Fibroblast of lung (primary cell): ENCODE measurements at regions not wholly inside any gene's neighbourhood (a gene's known extent, or its start where the extent isn't known, plus 50 kb on each side); places are given as distances from the start of the nearest gene placed in this dataset.
A peak's percentile ranks its signal among the peaks of the same experiment; 100 is the strongest.

ENCODE experiments used
- DNase-seq, 2 donors: peaks; one replicate each; pipeline versions ENCODE4 v3.0.0 to v3.0.0-alpha.2; 2010; ENCODE audit warnings: low read depth in 2 of 2
- H2AFZ ChIP-seq: 2 replicates; pipeline ENCODE4 v1.5.1; 2012; ENCODE audit warnings: low read length, control low read depth, inconsistent platforms
- H3K27ac ChIP-seq: 2 replicates; pipeline ENCODE4 v1.5.1; 2011; ENCODE audit warnings: low read length, control low read depth; ENCODE audit not compliant: insufficient read depth
- H3K27me3 ChIP-seq: 2 replicates; pipeline ENCODE4 v1.5.1; 2011; ENCODE audit warnings: mild to moderate bottlenecking, low read length; ENCODE audit not compliant: control insufficient read depth, insufficient read depth
- H3K36me3 ChIP-seq: 2 replicates; pipeline ENCODE4 v1.5.1; 2011; ENCODE audit warnings: low read length; ENCODE audit not compliant: control insufficient read depth, insufficient read depth
- H3K4me1 ChIP-seq: 2 replicates; pipeline ENCODE4 v1.5.1; 2011; ENCODE audit warnings: low read length; ENCODE audit not compliant: control insufficient read depth, insufficient read depth; ENCODE audit errors: extremely low read depth
- H3K4me2 ChIP-seq: 2 replicates; pipeline ENCODE4 v1.5.1; 2011; ENCODE audit warnings: low read length, control low read depth; ENCODE audit not compliant: insufficient read depth; ENCODE audit errors: extremely low read depth
- H3K4me3 ChIP-seq, 4 experiments: fragments of 200-600 bp in 1 of 4; sonication (generic) in 1 of 4; replicated peaks in 1 of 4; 2 replicates each; pipeline ENCODE4 v1.5.1; 2011 to 2016; ENCODE audit warnings: low read length in 4 of 4, low read depth in 3 of 4, mild to moderate bottlenecking in 3 of 4, control low read depth in 2 of 4, inconsistent platforms in 1 of 4, mixed read lengths in 1 of 4; ENCODE audit not compliant: insufficient read depth in 1 of 4; ENCODE audit errors: control extremely low read depth in 1 of 4
- H3K79me2 ChIP-seq: 2 replicates; pipeline ENCODE4 v1.5.1; 2012; ENCODE audit warnings: mild to moderate bottlenecking, low read length, inconsistent platforms; ENCODE audit not compliant: control insufficient read depth, insufficient read depth
- H3K9ac ChIP-seq: 2 replicates; pipeline ENCODE4 v1.5.1; 2011; ENCODE audit warnings: mild to moderate bottlenecking, low read length, control low read depth; ENCODE audit not compliant: insufficient read depth
- H3K9me3 ChIP-seq: 2 replicates; pipeline ENCODE4 v1.5.1; 2012; ENCODE audit warnings: low read depth, low read length; ENCODE audit not compliant: control insufficient read depth, insufficient read depth
- H4K20me1 ChIP-seq: 2 replicates; pipeline ENCODE4 v1.5.1; 2011; ENCODE audit warnings: low read length; ENCODE audit not compliant: control insufficient read depth, insufficient read depth; ENCODE audit errors: extremely low read depth
- CTCF ChIP-seq, 2 donors: IDR thresholded peaks in 1 of 2; conservative IDR thresholded peaks in 1 of 2; 1 replicate in 1 of 2; 2 replicates in 1 of 2; pipeline ENCODE4 v1.5.1; 2011 to 2012; ENCODE audit warnings: low read length in 2 of 2, control low read depth in 1 of 2, inconsistent platforms in 1 of 2, low read depth in 1 of 2, mild to moderate bottlenecking in 1 of 2
- EZH2 ChIP-seq: IDR thresholded peaks from 2 replicates; pipeline ENCODE4 v1.5.1; 2012; ENCODE audit warnings: low read length, control low read depth, mild to moderate bottlenecking; ENCODE audit errors: missing control alignments

- no peaks in the 10 kb centered on the region for H3K9me3 ChIP-seq
- H3K79me2 ChIP-seq = no peaks in the 10 kb centered on the region
- TF ChIP-seq EZH2 (no peak), CTCF (conservative IDR thresholded peaks at IDR 0.05 in 1 of 2, IDR thresholded peaks at IDR 0.05 in 1 of 2; ENCODE audit: low read depth in 1 of 2, low read length in 2 of 2) (no peak)
- no peaks in the 10 kb centered on the region for H3K36me3 ChIP-seq
- no peaks in the 10 kb centered on the region for H4K20me1 ChIP-seq
- H3K4me1 ChIP-seq = no peaks in the 10 kb centered on the region
- H3K27ac ChIP-seq = no peak overlapping the region
- H3K9ac ChIP-seq = no peak overlapping the region
- H3K4me3 ChIP-seq = no peak overlapping the region
- no peak overlapping the region for H2AFZ ChIP-seq
- DNase-seq = no peak
- H3K27me3 ChIP-seq = no peaks in the 10 kb centered on the region
- H3K4me2 ChIP-seq = no peak overlapping the region
Observed at GRCh38 chr12:32989705-32990104, 93.1 kb upstream of the PKP2 start.

GRCh38 chr12:32988982-32989381 is 92.4 kb upstream of the PKP2 start:
- DNase-seq = peak in 1 of 2 donors; percentile 12
- H3K4me3 ChIP-seq = no peak overlapping the region
- no peak overlapping the region for H3K9ac ChIP-seq
- H2AFZ ChIP-seq = no peak overlapping the region
- no peak overlapping the region for H3K27ac ChIP-seq
- no peak for TF ChIP-seq CTCF (conservative IDR thresholded peaks at IDR 0.05 in 1 of 2, IDR thresholded peaks at IDR 0.05 in 1 of 2; ENCODE audit: low read depth in 1 of 2, low read length in 2 of 2)
- no peaks in the 10 kb centered on the region for H3K9me3 ChIP-seq
- no peaks in the 10 kb centered on the region for H3K36me3 ChIP-seq
- no peaks in the 10 kb centered on the region for H4K20me1 ChIP-seq
- H3K27me3 ChIP-seq = no peaks in the 10 kb centered on the region
- H3K4me1 ChIP-seq = no peaks in the 10 kb centered on the region
- no peak overlapping the region for H3K4me2 ChIP-seq
- no peaks in the 10 kb centered on the region for H3K79me2 ChIP-seq

DNA sequence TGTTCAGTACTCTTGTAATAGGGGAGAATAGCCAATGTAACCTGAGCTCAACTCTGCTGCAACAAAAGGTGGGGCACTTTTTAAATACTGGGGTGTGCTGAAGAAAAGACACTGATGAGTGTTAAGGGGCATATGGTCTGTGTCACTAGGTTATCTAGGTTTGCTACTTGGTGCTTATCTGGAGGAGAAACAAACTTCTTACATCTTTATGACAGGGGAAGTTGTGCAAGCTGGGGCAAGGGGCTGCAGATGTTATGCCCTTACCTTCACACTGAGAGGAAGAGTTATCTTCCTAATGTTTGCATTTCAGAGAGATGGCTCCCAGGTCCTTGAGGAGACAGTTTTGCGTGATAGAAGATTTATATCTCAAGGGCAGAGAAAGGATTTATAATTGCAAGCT is 90.9 kb upstream of the PKP2 start:
- no peaks in the 10 kb centered on the region for H3K36me3 ChIP-seq
- H3K27me3 ChIP-seq = no peaks in the 10 kb centered on the region
- H3K4me1 ChIP-seq = no peaks in the 10 kb centered on the region
- no peak overlapping the region for H3K4me2 ChIP-seq
- TF ChIP-seq EZH2 (no peak), CTCF (conservative IDR thresholded peaks at IDR 0.05 in 1 of 2, IDR thresholded peaks at IDR 0.05 in 1 of 2; ENCODE audit: low read depth in 1 of 2, low read length in 2 of 2) (no peak)
- no peaks in the 10 kb centered on the region for H4K20me1 ChIP-seq
- H3K9ac ChIP-seq = no peak overlapping the region
- no peak overlapping the region for H2AFZ ChIP-seq
- no peak overlapping the region for H3K27ac ChIP-seq
- DNase-seq = no peak
- H3K4me3 ChIP-seq = no peak overlapping the region
- H3K79me2 ChIP-seq = no peaks in the 10 kb centered on the region
- no peaks in the 10 kb centered on the region for H3K9me3 ChIP-seq
